ENCODE measurements at regions not wholly inside any gene's neighbourhood (a gene's known extent, or its start where the extent isn't known, plus 50 kb on each side); places are given as distances from the start of the nearest gene placed in this dataset.

DNA sequence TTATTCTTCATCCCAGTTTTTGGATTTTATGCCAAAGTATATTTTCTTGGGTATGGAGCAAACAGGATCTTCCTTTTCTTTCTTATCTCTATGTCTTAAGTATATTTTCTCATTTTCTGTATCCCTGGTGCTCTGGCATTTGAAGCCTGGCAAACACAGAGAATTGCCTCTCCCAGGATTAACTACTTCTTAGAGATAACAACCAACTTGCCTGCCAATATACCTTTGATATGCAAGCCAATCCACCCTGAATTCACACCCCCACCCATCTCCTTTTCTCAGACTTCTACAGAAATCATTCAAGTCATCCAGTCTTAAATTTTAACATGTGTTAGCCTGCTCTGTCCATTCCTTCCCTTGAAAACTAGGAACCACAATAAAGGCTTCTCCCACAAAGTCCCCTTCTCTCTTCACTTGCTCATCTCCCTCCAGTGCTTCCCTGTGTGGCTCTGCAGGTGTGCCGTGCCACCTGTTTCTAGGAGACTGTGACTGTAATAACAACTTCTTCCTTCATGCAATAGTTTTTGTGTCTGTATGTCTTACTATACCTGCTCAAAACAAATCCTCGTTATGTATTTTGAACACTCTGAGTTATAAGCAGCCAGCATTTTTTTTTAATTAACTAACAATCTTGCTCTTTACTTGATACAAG is 649.7 kb upstream of the RIOK2 start:
- no peaks in the 10 kb centered on the region for H3K36me3 ChIP-seq (ENCODE audit: control insufficient read depth, insufficient read depth, low read length)
- DNase-seq (ENCODE audit: extremely low read depth, insufficient read length): no peak
- no peaks in the 10 kb centered on the region for H3K27me3 ChIP-seq (replicated peaks; ENCODE audit: control insufficient read depth, insufficient read depth, low read length)
- H3K4me3 ChIP-seq (replicated peaks; ENCODE audit: low read depth, low read length): no peak overlapping the region
- TF ChIP-seq, protein P1, sequence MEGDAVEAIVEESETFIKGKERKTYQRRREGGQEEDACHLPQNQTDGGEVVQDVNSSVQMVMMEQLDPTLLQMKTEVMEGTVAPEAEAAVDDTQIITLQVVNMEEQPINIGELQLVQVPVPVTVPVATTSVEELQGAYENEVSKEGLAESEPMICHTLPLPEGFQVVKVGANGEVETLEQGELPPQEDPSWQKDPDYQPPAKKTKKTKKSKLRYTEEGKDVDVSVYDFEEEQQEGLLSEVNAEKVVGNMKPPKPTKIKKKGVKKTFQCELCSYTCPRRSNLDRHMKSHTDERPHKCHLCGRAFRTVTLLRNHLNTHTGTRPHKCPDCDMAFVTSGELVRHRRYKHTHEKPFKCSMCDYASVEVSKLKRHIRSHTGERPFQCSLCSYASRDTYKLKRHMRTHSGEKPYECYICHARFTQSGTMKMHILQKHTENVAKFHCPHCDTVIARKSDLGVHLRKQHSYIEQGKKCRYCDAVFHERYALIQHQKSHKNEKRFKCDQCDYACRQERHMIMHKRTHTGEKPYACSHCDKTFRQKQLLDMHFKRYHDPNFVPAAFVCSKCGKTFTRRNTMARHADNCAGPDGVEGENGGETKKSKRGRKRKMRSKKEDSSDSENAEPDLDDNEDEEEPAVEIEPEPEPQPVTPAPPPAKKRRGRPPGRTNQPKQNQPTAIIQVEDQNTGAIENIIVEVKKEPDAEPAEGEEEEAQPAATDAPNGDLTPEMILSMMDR (IDR thresholded peaks at IDR 0.05; ENCODE audit: insufficient read depth, low read length, poor library complexity, severe bottlenecking): no peak

DNA sequence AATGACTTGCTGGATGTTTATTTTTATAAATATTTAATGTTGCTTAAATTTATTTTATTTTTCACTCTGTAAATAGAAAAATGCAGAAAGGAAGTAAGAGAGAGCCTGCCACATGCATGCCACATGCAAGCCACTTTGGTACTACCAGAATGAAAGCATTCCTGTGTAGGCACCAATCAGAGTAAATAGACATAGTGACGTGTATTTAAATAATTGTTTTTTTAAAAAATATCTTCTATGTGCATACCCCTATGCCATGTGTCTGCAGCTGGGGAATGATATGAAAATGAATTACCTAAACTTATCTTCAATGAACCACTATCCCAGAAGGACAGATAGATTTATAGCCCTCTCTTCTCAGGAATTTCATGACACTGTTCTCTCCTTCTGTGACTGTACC is 651.5 kb upstream of the RIOK2 start:
- Histone ChIP-seq H3K36me3 (ENCODE audit: control insufficient read depth, insufficient read depth, low read length) (no peaks in the 10 kb centered on the region), H3K4me3 (replicated peaks; ENCODE audit: low read depth, low read length) (no peak overlapping the region), H3K27me3 (replicated peaks; ENCODE audit: control insufficient read depth, insufficient read depth, low read length) (no peaks in the 10 kb centered on the region)
- TF ChIP-seq, protein P1 (IDR thresholded peaks at IDR 0.05; ENCODE audit: insufficient read depth, low read length, poor library complexity, severe bottlenecking): no peak
- no peak for DNase-seq (ENCODE audit: extremely low read depth, insufficient read length)

DNA sequence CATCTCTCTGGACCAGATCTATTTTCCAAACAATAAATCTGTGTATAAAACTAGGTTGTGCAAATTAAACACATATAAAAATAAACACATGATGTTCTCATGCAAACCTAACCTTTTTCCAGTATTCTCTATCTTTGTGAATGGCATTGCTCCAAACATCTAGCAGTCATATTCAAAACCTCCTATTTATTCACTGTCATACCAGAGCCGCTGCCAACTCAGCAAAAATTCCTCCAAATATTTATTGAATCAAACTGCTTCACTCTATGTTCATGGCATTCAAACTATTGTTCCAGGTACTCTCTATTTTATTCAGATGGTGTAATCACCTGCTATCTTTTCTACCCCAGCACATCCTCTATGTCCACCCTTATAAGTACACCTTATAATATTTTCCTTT is 652.1 kb upstream of the RIOK2 start:
- DNase-seq (ENCODE audit: extremely low read depth, insufficient read length): no peak
- Histone ChIP-seq H3K36me3 (ENCODE audit: control insufficient read depth, insufficient read depth, low read length) (no peaks in the 10 kb centered on the region), H3K27me3 (replicated peaks; ENCODE audit: control insufficient read depth, insufficient read depth, low read length) (no peaks in the 10 kb centered on the region), H3K4me3 (replicated peaks; ENCODE audit: low read depth, low read length) (no peak overlapping the region)
- TF ChIP-seq, protein P1 (IDR thresholded peaks at IDR 0.05; ENCODE audit: insufficient read depth, low read length, poor library complexity, severe bottlenecking): no peak

DNA sequence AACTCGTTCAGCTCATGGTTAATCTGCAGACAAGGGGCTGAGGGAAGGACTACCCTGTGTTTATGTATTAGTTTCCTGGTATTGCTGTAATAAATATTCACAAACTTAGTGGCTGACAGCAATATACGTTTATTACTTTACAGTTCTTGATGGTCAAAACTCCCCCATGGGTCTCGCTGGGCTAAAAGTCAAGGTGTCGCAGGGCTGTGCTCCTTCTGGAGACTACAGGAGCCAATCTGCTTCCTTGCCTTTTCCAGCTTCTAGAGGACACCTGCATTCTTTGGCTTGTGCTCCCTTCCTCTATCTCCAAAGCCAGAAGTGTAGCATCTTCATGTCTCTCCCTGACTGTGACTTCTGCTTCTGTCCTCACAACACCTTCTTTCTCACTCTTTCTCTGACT is 653.8 kb upstream of the RIOK2 start:
- DNase-seq (ENCODE audit: extremely low read depth, insufficient read length): no peak
- H3K36me3 ChIP-seq (ENCODE audit: control insufficient read depth, insufficient read depth, low read length): no peaks in the 10 kb centered on the region
- TF ChIP-seq, protein P1 (IDR thresholded peaks at IDR 0.05; ENCODE audit: insufficient read depth, low read length, poor library complexity, severe bottlenecking): no peak
- no peaks in the 10 kb centered on the region for H3K27me3 ChIP-seq (replicated peaks; ENCODE audit: control insufficient read depth, insufficient read depth, low read length)
- no peak overlapping the region for H3K4me3 ChIP-seq (replicated peaks; ENCODE audit: low read depth, low read length)

DNA sequence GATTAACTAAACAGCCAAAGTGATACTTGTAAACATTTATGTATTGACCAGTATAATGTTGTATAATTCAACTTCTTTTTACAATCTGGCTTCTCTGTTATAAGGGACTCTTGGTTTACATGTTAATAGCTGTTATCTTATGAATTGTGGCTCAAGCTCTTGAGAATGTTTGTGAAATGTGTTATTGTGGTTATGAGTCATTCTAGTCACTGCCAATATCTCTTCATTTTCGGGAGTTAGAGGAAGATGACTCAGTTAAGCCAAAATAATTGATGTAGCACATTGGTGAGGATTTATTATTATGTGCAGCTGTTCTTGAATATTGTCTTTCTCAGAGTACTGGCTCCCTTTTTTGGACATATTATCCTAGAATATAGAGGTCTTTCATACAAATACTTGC is 655.2 kb upstream of the RIOK2 start:
- Histone ChIP-seq H3K4me3 (replicated peaks; ENCODE audit: low read depth, low read length) (no peak overlapping the region), H3K27me3 (replicated peaks; ENCODE audit: control insufficient read depth, insufficient read depth, low read length) (no peaks in the 10 kb centered on the region), H3K36me3 (ENCODE audit: control insufficient read depth, insufficient read depth, low read length) (no peaks in the 10 kb centered on the region)
- DNase-seq (ENCODE audit: extremely low read depth, insufficient read length): peak; percentile 64
- TF ChIP-seq, protein P1 (IDR thresholded peaks at IDR 0.05; ENCODE audit: insufficient read depth, low read length, poor library complexity, severe bottlenecking): no peak
